GM18502 (cell line): ENCODE measurements at regions not wholly inside any gene's neighbourhood (a gene's known extent, or its start where the extent isn't known, plus 50 kb on each side); places are given as distances from the start of the nearest gene placed in this dataset.
"Not testable (repeated sequence)": the region's sequence is repeated elsewhere in the genome, so short reads cannot be mapped to it uniquely, and the experiment has no call there.

ENCODE experiments used
- ATAC-seq: cut with Tn5 transposase; IDR thresholded peaks from one replicate; pipeline ENCODE4 v1.9.1; 2021; ENCODE audit warnings: mild to moderate bottlenecking; ENCODE audit not compliant: unreplicated experiment, poor library complexity

DNA sequence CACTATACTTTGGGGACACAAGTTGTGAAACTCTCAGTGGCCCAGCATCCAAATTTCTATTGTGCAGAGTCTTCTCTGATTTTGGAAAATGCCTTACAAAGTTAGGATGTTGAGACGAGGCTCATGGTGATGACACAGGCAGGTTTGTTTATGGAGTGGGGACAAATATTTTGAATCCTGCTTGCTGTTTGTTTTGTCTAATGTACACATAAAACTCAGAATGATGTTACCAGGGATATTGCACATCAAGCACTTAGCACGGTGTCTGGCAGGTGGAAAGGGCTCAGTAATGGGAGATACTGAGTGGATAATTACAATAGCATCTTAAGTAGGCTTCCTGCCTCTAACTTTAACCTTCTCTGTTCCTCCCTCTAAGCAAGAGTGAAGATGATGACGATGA, 628.9 kb upstream of the TBX3 start:
- no peak for ATAC-seq

DNA sequence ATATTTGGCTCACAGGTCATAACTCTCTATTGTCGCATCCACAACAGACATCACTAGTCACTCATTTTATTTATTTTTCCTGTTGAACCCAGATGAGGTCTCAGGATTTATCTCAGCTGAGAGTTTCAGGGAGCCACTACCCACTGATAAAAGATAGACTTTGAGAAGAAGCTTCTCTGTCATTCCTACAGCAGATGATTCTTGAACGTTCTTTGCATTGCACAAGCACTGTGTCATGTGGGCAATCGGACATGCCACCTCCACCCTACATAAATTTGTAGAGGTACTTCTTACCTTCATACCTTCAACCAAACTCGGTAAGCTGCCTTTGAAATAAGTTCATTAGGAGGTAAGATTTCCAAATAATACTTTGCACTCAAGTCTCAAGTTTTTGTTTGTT, 627.9 kb upstream of the TBX3 start:
- no peak for ATAC-seq

DNA sequence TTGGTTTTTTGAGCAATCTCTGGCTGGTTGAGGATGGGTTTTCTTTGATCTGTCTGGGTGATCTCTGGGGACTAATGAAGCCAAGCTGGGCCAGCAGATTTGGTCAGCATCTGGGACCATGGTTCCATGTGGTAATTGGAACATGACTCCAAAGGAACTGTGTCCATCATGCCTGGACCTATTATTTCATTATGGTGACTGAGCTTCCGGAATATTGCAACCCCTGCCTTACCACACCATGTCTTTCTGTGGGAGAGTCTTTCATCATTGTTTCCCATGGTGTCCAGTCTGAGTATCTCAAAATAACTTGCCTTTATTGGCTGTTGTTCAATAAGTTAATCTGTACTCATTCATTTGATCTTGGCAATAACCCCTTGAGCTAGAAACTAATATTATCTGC, 624.9 kb upstream of the TBX3 start:
- no peak for ATAC-seq

DNA sequence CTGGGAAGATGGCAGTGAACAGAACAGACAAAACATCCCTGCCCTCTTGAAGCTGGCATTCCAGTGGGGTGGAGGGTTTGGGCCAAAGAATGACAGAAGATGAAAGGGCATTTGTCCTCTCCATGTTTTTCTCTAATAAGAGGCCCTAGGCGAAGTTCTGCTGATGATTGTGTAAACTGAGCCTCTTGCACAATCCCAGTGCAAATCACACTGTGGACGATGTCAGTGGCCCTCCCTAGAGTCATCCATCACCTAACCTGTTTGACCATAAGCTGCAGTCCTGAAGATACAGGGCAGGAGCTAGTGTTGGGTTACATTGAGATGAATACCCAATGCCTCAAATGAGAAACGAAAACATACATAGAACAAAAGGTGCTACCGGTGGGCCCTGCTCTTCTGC, 622.4 kb upstream of the TBX3 start:
- ATAC-seq: no peak

DNA sequence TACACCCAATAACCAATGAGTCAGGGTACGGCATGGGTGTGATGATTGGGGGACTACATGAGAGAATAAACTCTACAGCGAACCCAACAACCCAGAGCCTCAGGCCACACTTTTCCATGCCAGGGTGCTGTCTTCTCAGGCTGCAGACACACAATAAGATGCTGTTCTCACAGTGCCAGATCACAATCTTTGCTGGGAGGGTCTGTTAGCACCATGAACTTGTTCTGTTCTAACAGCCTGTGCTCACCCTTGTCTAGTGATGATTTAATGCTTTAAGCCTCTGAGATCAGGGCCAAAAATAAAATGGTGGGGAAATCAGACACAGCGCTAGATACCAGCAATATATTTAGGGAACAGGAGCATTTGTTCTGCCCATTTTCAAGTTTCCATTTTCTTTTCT, 621.9 kb upstream of the TBX3 start:
- ATAC-seq: no peak

DNA sequence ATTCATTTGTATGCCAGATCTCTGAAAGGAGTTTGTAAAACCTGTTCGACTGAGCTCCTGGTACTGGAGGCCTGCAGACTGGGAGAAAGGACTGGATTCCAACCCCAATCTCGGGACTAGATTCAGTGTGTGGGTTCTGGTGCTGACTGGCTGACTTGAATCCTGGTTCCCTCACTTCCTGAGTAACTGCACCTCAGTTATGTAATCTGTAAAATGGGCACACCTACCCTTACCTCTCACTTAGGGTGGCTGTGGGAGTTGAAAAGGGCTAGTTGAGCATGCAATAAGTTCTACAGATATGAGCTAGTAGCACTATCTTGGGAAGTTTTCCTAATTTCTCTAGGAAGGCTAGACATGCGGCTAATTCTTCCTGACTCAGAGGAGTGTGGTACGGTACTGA, 621.3 kb upstream of the TBX3 start:
- no peak for ATAC-seq

DNA sequence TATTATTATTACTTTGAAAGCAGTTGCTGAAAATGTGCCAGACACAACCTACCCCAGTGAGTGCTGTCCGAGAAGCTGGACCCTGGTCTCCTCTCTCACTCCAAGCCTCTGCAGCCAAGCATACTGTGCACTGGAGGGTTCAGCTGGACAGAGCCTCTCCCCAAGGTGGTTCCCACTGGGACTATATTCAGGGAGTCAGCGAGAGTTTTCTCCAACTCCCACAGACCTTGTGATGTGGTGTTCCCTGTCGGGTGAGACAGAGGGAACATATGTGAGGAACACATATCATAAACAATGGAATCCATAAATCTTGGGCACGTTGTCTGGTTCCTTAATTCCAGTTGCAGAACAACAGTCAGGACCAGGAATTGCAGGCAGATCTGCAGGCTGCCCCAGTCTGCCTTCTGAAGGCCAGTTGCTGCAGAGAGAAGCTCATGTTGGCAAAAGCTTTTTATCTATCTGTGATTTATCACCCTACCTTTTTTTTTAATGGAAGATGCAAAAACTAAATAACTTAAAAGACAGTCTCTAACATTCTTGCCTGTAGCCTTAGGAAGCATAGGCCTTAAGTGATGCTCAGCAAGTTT, 619.8 kb upstream of the TBX3 start:
- ATAC-seq: no peak

DNA sequence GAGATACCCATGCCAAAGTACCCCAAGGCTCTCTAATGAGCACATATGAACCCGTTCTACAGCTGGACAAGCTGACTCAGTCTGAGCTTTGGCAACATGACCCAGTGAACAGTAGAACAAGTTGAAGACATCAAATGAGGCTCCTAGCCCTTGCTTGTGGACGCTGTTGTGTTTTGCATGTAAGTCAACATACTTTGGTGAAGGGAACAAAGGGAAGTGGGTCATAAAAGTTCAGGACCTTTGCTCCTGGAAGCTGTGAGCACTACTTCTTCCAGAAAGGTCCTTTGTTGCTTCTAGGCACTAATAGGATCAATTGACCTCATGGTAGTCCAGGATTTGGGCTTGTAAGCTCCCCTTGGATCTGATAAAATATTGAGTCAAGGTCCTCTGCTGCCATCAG, 613.5 kb upstream of the TBX3 start:
- no peak for ATAC-seq

DNA sequence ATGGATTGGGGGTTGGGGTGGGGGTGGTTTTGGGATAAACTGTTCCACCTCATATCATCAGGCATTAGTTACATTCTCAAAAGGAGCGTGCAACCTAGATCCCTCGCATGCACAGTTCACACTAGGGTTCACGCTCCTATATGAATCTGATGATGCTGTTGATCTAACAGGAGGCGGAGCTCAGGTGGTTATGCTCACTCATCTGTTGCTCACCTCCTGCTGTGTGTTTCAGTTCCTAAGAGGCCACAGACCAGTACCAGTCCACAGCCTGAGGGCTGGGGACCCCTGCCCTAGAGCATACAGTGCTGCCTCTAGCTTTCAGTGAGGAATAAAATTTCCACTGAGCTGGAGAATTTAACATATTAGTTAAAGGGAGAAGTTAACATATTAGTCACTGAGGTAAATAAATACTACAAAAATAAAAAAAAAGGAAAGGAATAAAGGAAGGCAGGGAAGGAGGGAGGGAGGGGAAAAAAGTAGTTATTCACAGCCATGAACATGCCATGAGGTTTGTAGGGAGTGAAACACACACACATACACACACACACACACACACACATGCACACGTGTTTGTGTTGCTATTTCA, 612.7 kb upstream of the TBX3 start:
- ATAC-seq: no peak

DNA sequence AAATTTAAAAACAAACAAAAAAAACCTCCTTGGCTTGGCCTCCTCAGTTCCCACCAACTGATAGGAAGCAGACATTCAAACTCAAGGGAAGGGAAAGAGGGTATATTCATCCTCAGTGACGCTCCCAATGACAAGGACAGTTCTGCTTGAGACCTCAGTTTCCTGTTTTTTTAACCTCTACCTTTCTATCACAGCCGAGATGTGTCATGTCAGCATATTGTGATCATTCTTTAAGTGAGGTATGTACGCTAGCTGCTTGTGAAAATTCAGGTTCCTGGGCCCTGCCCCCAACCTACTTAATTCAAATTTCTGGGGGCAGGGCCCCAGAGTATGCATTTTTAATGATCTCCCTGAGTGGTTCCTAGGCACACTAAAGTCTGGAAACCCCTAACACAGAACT, 611.9 kb upstream of the TBX3 start:
- ATAC-seq: no peak

DNA sequence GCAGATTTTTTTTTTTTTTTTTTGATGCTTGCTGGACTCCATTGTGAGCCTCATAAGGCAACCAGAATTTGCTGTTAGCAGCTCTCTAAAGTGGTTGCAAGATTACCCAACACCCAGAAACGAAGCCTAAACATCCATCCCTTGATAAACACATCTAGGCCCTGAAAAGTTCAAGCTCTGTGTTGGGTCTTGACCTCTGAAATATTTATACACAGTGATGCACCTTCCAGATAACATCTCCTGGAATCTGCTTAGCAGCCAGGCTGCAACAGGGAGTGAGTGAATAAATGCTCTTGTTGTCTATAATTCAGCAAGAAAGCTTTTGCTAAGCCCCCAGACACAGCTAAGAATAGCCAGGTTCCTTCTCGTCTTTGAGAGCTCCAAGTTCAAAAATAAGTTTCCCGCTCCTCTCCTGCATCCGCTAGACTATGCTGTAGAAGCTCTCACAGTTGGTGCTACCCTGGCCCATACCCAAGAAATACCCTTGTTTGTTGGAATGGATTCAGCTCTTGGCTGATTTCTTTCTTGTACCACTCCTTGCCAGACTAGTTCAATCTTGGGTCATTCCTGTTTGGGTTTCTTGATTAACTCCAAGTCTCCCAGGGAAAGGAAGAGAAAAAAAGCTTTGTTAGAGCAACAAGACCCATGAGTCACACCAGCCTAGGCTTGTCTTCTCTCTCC, 610.6 kb upstream of the TBX3 start:
- ATAC-seq: no peak

DNA sequence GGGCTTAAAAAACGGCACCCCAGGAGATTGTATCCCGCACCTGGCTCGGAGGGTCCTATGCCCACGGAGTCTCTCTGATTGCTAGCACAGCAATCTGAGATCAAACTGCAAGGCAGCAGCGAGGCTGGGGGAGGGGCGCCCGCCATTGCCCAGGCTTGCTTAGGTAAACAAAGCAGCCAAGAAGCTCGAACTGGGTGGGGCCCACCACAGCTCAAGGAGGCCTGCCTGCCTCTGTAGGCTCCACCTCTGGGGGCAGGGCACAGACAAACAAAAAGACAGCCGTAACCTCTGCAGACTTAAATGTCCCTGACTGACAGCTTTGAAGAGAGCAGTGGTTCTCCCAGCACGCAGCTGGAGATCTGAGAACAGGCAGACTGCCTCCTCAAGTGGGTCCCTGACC, 601.5 kb upstream of the TBX3 start:
- ATAC-seq: not testable (repeated sequence)

DNA sequence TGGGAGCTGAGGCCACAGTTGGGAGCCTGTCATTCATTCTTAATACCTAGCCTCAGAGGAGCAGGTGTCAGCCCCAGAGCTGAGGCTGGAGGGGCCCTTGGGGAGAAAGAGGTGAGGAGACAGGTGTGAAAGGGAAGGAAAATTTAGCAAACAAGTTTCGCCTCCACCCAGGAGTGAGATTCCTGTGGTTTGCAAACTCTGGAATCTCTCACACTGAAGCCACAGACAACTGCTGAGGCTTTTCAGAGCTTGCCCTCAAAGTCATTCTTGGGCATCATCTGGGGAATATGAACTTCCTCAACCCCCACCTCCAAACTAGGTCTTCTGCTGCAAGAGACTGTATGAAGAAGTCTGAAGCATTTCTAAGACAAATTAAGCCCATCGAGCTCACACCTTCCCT, 589.5 kb upstream of the TBX3 start:
- no peak for ATAC-seq

DNA sequence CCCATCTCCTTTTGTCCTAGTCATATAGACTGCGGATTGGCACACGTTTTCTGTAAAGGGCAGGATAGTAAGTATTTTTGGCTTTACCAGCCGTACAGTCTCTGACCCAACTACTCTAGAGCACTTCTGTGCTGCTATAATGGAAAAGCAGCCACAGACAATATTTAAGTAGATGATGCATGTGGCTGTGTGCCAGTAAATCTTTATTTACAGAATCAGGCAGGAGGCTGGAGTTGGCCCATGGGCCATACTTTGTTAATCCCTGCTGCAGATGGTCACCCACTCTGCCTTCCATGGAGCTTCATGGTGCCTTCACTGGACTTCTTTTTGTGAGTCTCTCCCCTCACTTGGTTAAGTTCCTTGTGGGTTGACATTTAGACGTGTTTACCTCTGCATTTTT, 584.5 kb upstream of the TBX3 start:
- no peak for ATAC-seq

DNA sequence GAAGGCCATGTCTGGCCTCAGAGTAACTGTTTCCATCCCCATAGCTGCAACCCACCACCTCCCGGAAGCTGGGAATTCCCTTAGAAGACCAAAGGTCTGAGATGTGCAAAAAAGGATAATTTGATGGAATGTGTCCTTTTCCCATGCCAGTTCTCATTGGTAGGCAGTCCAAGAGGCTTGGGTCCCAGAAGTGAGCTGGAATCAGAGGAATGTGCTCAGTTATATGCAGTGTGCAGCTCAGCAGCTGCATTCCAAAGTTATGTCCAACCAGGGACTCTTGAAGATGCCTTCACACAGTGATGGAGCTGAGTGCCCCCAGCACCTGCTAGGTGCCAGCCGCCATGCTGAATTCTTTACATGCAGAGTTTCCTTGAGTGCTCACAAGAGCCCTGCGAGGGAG, 583.9 kb upstream of the TBX3 start:
- ATAC-seq: no peak

DNA sequence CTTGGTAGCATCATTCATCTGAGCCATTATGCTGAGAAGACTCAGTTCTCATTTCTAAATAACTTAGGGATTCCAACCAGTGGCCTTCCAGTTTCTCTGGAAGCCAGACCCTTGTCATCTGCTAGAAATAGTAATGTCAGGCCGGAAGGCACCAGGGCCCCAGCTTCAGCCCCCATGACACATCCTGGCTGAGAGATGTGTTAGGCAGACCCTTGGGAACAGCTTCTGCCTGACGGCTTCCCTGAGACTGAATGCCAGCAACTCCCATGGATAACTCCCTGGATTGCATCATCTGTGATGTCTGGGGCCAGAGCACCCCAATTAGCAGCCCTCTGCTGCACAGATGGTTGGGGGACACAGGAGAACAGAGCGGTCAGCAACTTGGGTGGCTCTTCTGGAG, 583.5 kb upstream of the TBX3 start:
- no peak for ATAC-seq

DNA sequence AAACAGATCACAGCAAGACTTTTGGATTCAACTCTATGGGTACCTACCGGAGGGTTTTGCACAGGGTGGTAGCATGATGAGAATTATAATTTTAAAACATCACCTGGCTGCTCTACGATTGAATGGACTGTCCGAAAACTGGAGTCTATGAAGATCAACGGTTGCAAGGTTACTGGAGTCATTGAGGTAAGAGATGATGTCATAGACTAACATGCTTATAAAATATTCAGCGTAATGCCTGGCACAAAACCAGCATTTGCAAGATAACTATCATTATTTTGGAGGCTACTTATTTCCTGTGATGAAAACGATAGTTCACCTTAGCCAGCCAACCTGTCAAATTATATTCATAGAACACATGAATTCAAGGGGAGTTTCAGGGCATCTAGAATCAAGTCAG, 580.6 kb upstream of the TBX3 start:
- ATAC-seq: no peak

DNA sequence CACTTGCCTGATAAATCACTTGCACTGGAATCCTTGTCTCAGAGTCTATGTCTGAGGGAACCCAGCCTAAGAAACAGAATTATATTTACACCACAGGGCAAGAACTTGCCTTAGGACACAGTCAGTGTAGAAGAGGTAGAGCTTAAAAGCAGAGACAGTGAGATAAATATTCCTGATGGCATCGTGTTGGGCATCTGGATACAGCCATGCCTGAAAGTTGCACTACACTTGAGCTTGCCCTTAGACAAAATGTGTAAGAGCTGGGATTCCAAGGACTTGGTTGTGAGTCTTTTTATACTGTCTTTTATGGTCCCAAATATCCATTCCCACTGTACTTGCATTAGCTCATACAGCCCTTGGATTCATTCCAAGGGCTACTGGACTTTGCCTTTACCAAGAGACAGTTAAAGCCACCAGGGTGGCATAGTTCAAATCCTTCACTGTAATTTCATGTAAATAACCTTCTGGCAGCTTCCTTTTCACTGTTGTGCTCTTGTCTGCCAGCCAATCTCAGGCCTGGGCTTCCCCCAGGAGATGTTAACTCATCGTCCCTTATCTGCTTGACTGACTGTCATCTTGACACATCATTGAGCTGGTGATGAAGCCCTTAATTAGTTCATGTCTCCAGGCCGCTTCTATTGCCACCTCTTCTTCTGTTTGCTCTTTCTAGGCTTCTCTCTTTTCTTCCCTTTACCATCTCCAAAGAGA, 577.9 kb upstream of the TBX3 start:
- ATAC-seq: no peak

DNA sequence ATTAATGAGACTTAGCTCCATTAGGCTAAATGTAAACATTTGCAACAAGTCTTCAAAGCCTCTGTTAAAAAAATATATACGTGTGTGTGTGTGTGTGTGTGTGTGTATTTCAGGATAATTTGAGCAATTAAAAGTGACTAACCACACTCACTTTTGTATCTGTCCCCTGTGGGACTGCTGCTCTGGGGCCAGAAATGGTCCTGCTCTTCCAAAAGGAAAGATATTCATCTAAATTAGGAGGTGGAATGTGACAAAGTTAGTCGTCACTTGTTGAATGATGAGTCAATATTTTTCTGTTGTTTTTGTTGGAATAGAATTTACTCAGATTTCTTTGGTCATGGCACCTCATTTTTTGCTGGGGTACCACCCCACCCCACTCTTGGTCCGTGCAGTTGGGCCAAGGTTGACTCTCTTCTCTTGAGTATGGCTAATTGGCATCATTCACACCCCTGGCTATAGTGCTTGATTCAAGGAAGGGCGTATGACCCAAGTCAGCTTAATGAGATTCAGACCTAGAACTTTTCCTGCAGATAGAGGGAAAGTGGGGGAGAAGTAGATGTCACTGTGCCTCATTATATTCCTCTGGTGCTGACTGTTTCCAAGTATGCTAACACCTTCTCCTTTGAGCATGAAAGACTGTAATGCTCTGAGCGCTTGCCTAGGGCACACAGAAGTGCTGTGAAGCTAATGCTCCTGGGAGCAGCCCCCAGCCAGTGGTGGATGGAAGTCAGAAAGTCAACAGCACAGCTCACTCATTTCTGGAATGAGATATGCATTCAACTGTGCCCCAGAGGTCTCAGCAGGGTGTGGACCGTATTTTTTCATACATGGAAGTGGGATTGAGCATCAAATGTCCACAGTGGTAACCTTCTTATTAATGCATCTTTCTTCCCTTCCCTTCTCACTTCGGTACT, 577.0 kb upstream of the TBX3 start:
- ATAC-seq: no peak

DNA sequence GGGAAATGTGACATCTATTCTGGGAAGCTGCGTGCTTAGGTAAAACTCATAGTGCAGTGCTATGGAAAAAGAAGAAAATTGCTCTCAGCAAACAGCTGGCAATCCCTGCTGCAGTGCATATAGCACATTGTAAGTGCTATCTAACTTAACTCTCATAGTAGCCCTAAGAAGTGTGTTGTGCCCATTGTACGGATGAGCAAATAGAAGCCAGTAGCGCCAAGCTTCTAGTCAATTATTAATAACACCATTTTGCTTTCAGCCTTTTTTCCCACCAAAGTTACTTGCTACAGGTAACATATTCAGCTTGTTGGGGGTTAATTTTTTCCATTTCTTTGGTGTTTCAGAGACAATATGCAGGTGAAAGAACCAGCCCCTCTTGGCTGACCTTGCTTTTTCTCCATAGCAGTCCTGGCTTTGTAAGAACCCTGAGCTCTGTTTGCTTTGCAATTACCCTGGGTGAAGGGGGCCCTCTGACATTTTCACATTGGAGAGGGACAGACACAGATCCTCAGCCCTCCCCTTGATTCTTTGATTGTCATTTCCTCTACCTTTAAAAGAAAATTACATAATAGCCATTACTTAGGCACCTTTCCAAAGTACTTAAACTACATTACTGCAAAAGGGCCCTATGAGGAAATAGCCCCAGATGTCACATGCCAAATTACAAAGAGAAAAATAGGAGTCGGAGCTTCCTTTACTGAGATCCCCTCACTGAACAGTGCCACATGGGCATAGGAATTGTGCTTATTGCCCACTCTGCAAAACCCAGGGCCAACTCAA, 576.2 kb upstream of the TBX3 start:
- ATAC-seq: no peak
